Astrocyte (in vitro differentiated cells and primary cell): ENCODE measurements at regions not wholly inside any gene's neighbourhood (a gene's known extent, or its start where the extent isn't known, plus 50 kb on each side); places are given as distances from the start of the nearest gene placed in this dataset.

Source experiments
- EZH2 ChIP-seq: IDR thresholded peaks from 2 replicates; pipeline ENCODE4 v1.6.1; 2012; ENCODE audit warnings: mild to moderate bottlenecking, low read length, inconsistent platforms; ENCODE audit not compliant: insufficient read depth
- TF ChIP-seq, protein P1 (sequence below): IDR thresholded peaks from 2 replicates; pipeline ENCODE4 v1.5.1; 2011; ENCODE audit warnings: low read depth, mild to moderate bottlenecking, inconsistent platforms, low read length, moderate library complexity; ENCODE audit not compliant: insufficient read depth

DNA sequence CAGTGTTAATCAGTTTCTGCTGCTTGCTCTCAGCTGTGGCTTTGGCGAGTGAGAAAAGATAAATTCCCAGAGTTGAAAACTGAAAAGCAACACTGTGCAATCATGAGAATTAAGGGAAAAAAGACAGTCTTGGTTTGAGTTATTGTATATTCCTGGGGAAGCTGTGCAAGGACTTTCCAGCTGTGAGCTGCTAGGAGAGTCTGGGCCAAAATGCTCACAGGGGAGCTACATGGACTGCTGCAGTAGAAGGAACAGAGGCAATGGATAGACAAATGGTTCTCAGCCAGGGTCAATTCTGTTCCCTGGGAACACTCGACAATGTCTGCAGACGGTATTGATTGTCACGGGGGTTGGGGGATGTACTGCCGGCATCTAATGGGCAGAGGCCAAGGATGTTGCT, 102.0 kb upstream of the ADAMTS18 start:
- TF ChIP-seq, protein P1, sequence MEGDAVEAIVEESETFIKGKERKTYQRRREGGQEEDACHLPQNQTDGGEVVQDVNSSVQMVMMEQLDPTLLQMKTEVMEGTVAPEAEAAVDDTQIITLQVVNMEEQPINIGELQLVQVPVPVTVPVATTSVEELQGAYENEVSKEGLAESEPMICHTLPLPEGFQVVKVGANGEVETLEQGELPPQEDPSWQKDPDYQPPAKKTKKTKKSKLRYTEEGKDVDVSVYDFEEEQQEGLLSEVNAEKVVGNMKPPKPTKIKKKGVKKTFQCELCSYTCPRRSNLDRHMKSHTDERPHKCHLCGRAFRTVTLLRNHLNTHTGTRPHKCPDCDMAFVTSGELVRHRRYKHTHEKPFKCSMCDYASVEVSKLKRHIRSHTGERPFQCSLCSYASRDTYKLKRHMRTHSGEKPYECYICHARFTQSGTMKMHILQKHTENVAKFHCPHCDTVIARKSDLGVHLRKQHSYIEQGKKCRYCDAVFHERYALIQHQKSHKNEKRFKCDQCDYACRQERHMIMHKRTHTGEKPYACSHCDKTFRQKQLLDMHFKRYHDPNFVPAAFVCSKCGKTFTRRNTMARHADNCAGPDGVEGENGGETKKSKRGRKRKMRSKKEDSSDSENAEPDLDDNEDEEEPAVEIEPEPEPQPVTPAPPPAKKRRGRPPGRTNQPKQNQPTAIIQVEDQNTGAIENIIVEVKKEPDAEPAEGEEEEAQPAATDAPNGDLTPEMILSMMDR = no peak
- TF ChIP-seq EZH2 = no peak
